Mesodermal cell (in vitro differentiated cells): ENCODE measurements at regions not wholly inside any gene's neighbourhood (a gene's known extent, or its start where the extent isn't known, plus 50 kb on each side); places are given as distances from the start of the nearest gene placed in this dataset.

ENCODE experiments used
- H3K27ac ChIP-seq: 2 replicates; pipeline ENCODE4 v1.7.0; 2013; ENCODE audit warnings: mild to moderate bottlenecking, low read depth, low read length, moderate library complexity; ENCODE audit not compliant: severe bottlenecking
- H3K36me3 ChIP-seq: 2 replicates; pipeline ENCODE4 v1.7.1; 2013; ENCODE audit warnings: mild to moderate bottlenecking, low read length, moderate library complexity; ENCODE audit not compliant: control insufficient read depth, insufficient read depth
- H3K4me1 ChIP-seq: one replicate; pipeline ENCODE4 v1.7.1; 2013; ENCODE audit warnings: mild to moderate bottlenecking, low read length; ENCODE audit not compliant: insufficient read depth, control insufficient read depth, poor library complexity, severe bottlenecking
- H3K4me3 ChIP-seq: 2 replicates; pipeline ENCODE4 v1.7.0; 2013; ENCODE audit warnings: low read length, control low read depth, mild to moderate bottlenecking; ENCODE audit not compliant: insufficient read depth, poor library complexity, severe bottlenecking; ENCODE audit errors: extremely low read depth
- H3K9me3 ChIP-seq: 2 replicates; pipeline ENCODE4 v1.7.1; 2013; ENCODE audit warnings: mild to moderate bottlenecking, low read length, moderate library complexity; ENCODE audit not compliant: control insufficient read depth
- WGBS, 2 experiments: methylation state at CpG; one replicate each; pipeline ENCODE4 v1.1.5; 2013; ENCODE audit warnings: missing lambda C conversion rate in 2 of 2; ENCODE audit not compliant: insufficient coverage in 2 of 2; 5-methylcytosine and 5-hydroxymethylcytosine counted together

- no peaks in the 10 kb centered on the region for H3K9me3 ChIP-seq
- H3K4me3 ChIP-seq = no peak overlapping the region
- peaks cover 7% of the 10 kb centered on the region for H3K4me1 ChIP-seq
- no peak overlapping the region for H3K27ac ChIP-seq
- no peaks in the 10 kb centered on the region for H3K36me3 ChIP-seq
- WGBS, 2 experiments = 85 to 95% methylated on average over 2 to 3 of the region's 3 CpGs
Measured at GRCh38 chr4:158080354-158080753, 92.5 kb downstream of the GASK1B start.

- Histone ChIP-seq H3K4me1 (peaks cover 7% of the 10 kb centered on the region), H3K27ac (no peak overlapping the region), H3K9me3 (no peaks in the 10 kb centered on the region), H3K4me3 (no peak overlapping the region), H3K36me3 (no peaks in the 10 kb centered on the region)
- 100% methylated on average over 2 of the region's 2 CpGs for WGBS, 2 experiments
Measured at GRCh38 chr4:158079661-158080060, 93.2 kb downstream of the GASK1B start.

GRCh38 chr4:158077835-158078234 is 95.0 kb downstream of the GASK1B start:
- Histone ChIP-seq H3K4me1 (peaks cover 7% of the 10 kb centered on the region), H3K9me3 (no peaks in the 10 kb centered on the region), H3K4me3 (no peak overlapping the region), H3K36me3 (no peaks in the 10 kb centered on the region), H3K27ac (no peak overlapping the region)
- WGBS, 2 experiments = 92% methylated on average over 1 of the region's 2 CpGs; no CpG with 5 or more reads in 1 of the 2 experiments

GRCh38 chr4:158074851-158075250 is 98.0 kb downstream of the GASK1B start:
- Histone ChIP-seq H3K36me3 (no peaks in the 10 kb centered on the region), H3K4me1 (no peaks in the 10 kb centered on the region), H3K4me3 (no peak overlapping the region), H3K27ac (no peak overlapping the region), H3K9me3 (no peaks in the 10 kb centered on the region)
- 100% methylated on average over 1 of the region's 5 CpGs; no CpG with 5 or more reads in 1 of the 2 experiments for WGBS, 2 experiments

- Histone ChIP-seq H3K27ac (no peak overlapping the region), H3K4me1 (no peaks in the 10 kb centered on the region), H3K36me3 (no peaks in the 10 kb centered on the region), H3K9me3 (no peaks in the 10 kb centered on the region), H3K4me3 (no peak overlapping the region)
- 100% methylated on average over 2 of the region's 4 CpGs for WGBS, 2 experiments
Measured at GRCh38 chr4:158071931-158072330, 100.9 kb downstream of the GASK1B start.

GRCh38 chr4:158068068-158068467 is 104.8 kb downstream of the GASK1B start:
- Histone ChIP-seq H3K27ac (no peak overlapping the region), H3K36me3 (no peaks in the 10 kb centered on the region), H3K9me3 (no peaks in the 10 kb centered on the region), H3K4me1 (no peaks in the 10 kb centered on the region), H3K4me3 (no peak overlapping the region)
- WGBS, 2 experiments = no CpG with 5 or more reads among the region's 1 CpG

GRCh38 chr4:158067646-158068045 is 105.2 kb downstream of the GASK1B start:
- Histone ChIP-seq H3K4me3 (no peak overlapping the region), H3K9me3 (no peaks in the 10 kb centered on the region), H3K36me3 (no peaks in the 10 kb centered on the region), H3K27ac (no peak overlapping the region), H3K4me1 (no peaks in the 10 kb centered on the region)
- no CpG with 5 or more reads among the region's 2 CpGs for WGBS, 2 experiments

- H3K27ac ChIP-seq = no peak overlapping the region
- H3K4me3 ChIP-seq = no peak overlapping the region
- H3K36me3 ChIP-seq = no peaks in the 10 kb centered on the region
- H3K4me1 ChIP-seq = no peaks in the 10 kb centered on the region
- no CpG with 5 or more reads among the region's 1 CpG for WGBS, 2 experiments
- H3K9me3 ChIP-seq = no peaks in the 10 kb centered on the region
Measured at GRCh38 chr4:158065603-158066002, 107.2 kb downstream of the GASK1B start.

- WGBS, 2 experiments = 100% methylated on average over 2 of the region's 3 CpGs; no CpG with 5 or more reads in 1 of the 2 experiments
- Histone ChIP-seq H3K9me3 (no peaks in the 10 kb centered on the region), H3K27ac (no peak overlapping the region)
Measured at GRCh38 chr4:158065176-158065575, 107.6 kb downstream of the GASK1B start.

GRCh38 chr4:158056689-158057245 is 116.1 kb downstream of the GASK1B start:
- peak overlapping the region; percentile 68 for H3K27ac ChIP-seq
- peaks cover 12% of the 10 kb centered on the region for H3K4me1 ChIP-seq
- H3K36me3 ChIP-seq = no peaks in the 10 kb centered on the region
- H3K4me3 ChIP-seq = no peak overlapping the region
- no peaks in the 10 kb centered on the region for H3K9me3 ChIP-seq

More at GRCh38 chr4:158065176-158065575, 107.6 kb downstream of the GASK1B start:
- Histone ChIP-seq H3K4me1 (no peaks in the 10 kb centered on the region), H3K4me3 (no peak overlapping the region), H3K36me3 (no peaks in the 10 kb centered on the region)

- peak overlapping the region; percentile 68 for H3K27ac ChIP-seq
- H3K9me3 ChIP-seq = no peaks in the 10 kb centered on the region
- H3K4me1 ChIP-seq = peaks cover 22% of the 10 kb centered on the region
- no CpG with 5 or more reads among the region's 1 CpG for WGBS, 2 experiments
- no peak overlapping the region for H3K4me3 ChIP-seq
- H3K36me3 ChIP-seq = no peaks in the 10 kb centered on the region
Measured at GRCh38 chr4:158055668-158056067, 117.2 kb downstream of the GASK1B start.
